ENCODE measurements at regions not wholly inside any gene's neighbourhood (a gene's known extent, or its start where the extent isn't known, plus 50 kb on each side); places are given as distances from the start of the nearest gene placed in this dataset.

DNA sequence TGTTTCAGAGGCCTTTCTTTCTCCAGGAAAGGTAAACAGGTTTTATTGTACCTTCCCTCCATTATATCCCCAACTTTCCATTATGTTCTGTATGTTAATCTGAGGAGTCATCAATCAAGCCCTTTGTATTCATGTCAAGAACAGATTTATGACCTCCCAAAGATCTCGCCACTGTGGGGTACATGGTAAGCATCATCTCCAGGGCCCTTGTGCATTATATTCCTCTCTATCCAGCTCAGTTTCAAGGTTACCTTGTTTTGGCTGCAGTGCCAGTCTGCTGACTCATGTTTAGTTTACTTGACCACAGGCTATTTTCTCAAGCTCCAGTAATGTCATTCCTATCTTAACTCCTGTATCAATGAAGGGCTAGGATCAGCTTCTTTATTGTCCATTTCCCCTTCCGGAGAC, 125.1 kb upstream of the FRMPD4 start:
- TF ChIP-seq POLR2A (IDR thresholded peaks at IDR 0.05), result no peak
- TF ChIP-seq, protein P1, sequence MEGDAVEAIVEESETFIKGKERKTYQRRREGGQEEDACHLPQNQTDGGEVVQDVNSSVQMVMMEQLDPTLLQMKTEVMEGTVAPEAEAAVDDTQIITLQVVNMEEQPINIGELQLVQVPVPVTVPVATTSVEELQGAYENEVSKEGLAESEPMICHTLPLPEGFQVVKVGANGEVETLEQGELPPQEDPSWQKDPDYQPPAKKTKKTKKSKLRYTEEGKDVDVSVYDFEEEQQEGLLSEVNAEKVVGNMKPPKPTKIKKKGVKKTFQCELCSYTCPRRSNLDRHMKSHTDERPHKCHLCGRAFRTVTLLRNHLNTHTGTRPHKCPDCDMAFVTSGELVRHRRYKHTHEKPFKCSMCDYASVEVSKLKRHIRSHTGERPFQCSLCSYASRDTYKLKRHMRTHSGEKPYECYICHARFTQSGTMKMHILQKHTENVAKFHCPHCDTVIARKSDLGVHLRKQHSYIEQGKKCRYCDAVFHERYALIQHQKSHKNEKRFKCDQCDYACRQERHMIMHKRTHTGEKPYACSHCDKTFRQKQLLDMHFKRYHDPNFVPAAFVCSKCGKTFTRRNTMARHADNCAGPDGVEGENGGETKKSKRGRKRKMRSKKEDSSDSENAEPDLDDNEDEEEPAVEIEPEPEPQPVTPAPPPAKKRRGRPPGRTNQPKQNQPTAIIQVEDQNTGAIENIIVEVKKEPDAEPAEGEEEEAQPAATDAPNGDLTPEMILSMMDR (IDR thresholded peaks at IDR 0.05), result no peak
